HepG2 (cell line): ENCODE measurements at regions not wholly inside any gene's neighbourhood (a gene's known extent, or its start where the extent isn't known, plus 50 kb on each side); places are given as distances from the start of the nearest gene placed in this dataset.

Source experiments
- ATAC-seq: fragments of 200-7000 bp; cut with Tn5 transposase; 3 replicates; pipeline ENCODE4 v1.9.1; 2020; ENCODE audit warnings: mild to moderate bottlenecking, moderate library complexity
- BruUV-seq: library from RNA; stranded (reverse); fragments of 400-500 nt; replicated peaks from 2 replicates; lab custom pipeline; 2021; lab: Mats Ljungman, UMichigan
- CTCF ChIA-PET: fragments of 300-600 bp; formaldehyde crosslinking; extraction: SDS; loops from one replicate; lab custom pipeline; 2021; ENCODE audit warnings: low total read pairs, inconsistent platforms, low intra/inter-chr PET ratio; lab: Yijun Ruan, JAX
- POLR2A ChIA-PET: fragments of 350-600 bp; sonication (Branson Sonifier 250); formaldehyde crosslinking; loops from one replicate; lab custom pipeline; 2020; ENCODE audit warnings: antibody characterized with exemption, inconsistent platforms; lab: Yijun Ruan, JAX
- DNase-seq: peaks from one replicate; pipeline ENCODE4 v3.0.0-alpha.2; 2015; ENCODE audit warnings: low spot score
- FAIRE-seq: peaks from 3 replicates; lab custom pipeline; 2011; peaks lifted over from hg19 to GRCh38; lab: Jason Lieb, UNC
- H2AFZ ChIP-seq: one replicate; pipeline ENCODE4 v1.6.1; 2011; ENCODE audit warnings: low read length, inconsistent platforms
- H3K27ac ChIP-seq: fragments of 300-600 bp; 3 replicates; pipeline ENCODE4 v1.8.0; 2011; ENCODE audit warnings: mixed run types, mild to moderate bottlenecking, mixed read lengths, low read length, inconsistent platforms; ENCODE audit not compliant: insufficient read depth; ENCODE audit errors: extremely low read length
- H3K27me3 ChIP-seq, 2 experiments: fragments of 200-600 bp in 1 of 2; 2 replicates in 1 of 2; 3 replicates in 1 of 2; pipeline versions ENCODE4 v1.6.0 to v1.8.0; 2011; ENCODE audit warnings: low read length in 2 of 2, mild to moderate bottlenecking in 2 of 2, moderate library complexity in 2 of 2, inconsistent platforms in 1 of 2; ENCODE audit not compliant: insufficient read depth in 2 of 2, control insufficient read depth in 1 of 2
- H3K36me3 ChIP-seq, 2 experiments: fragments of 200-600 bp in 1 of 2; replicated peaks in 1 of 2; 2 replicates in 1 of 2; 3 replicates in 1 of 2; pipeline versions ENCODE4 v1.5.1 to v1.8.0; 2011; ENCODE audit warnings: low read length in 2 of 2, inconsistent platforms in 1 of 2; ENCODE audit not compliant: insufficient read depth in 2 of 2, control insufficient read depth in 1 of 2
- H3K4me1 ChIP-seq: 2 replicates; pipeline ENCODE4 v1.5.1; 2012; ENCODE audit warnings: low read length, inconsistent platforms; ENCODE audit not compliant: insufficient read depth
- H3K4me2 ChIP-seq: 2 replicates; pipeline ENCODE4 v1.6.0; 2011; ENCODE audit warnings: low read depth, low read length, inconsistent platforms
- H3K4me3 ChIP-seq, 3 experiments: fragments of 200-600 bp in 1 of 3; sonication (generic), shearing (Covaris generic) in 1 of 3; replicated peaks in 1 of 3; 2 replicates each; pipeline ENCODE4 v1.5.1; 2011 to 2016; ENCODE audit warnings: low read length in 3 of 3, inconsistent platforms in 2 of 3, low read depth in 2 of 3, mild to moderate bottlenecking in 2 of 3, control low read depth in 1 of 3, mixed read lengths in 1 of 3; ENCODE audit not compliant: insufficient read depth in 1 of 3
- H3K79me2 ChIP-seq: one replicate; pipeline ENCODE4 v1.6.1; 2011; ENCODE audit warnings: low read length, inconsistent platforms; ENCODE audit not compliant: insufficient read depth
- H3K9ac ChIP-seq: 2 replicates; pipeline ENCODE4 v1.6.0; 2011; ENCODE audit warnings: mild to moderate bottlenecking, low read depth, low read length, inconsistent platforms; ENCODE audit not compliant: insufficient read depth
- H3K9me3 ChIP-seq: 2 replicates; pipeline ENCODE4 v1.5.1; 2012; ENCODE audit warnings: mild to moderate bottlenecking, low read length
- H4K20me1 ChIP-seq: 2 replicates; pipeline ENCODE4 v1.6.0; 2011; ENCODE audit warnings: inconsistent platforms, mild to moderate bottlenecking, low read length, moderate library complexity; ENCODE audit not compliant: insufficient read depth
- BHLHE40 ChIP-seq: IDR thresholded peaks from 2 replicates; pipeline ENCODE4 v1.6.1; 2011; ENCODE audit warnings: low read length, improper control_type of control experiment
- ELF1 ChIP-seq: sonication (generic); formaldehyde crosslinking; IDR thresholded peaks from 2 replicates; pipeline ENCODE4 v1.4.0; 2020; ENCODE audit warnings: missing genetic modification reagents
- HNF1A ChIP-seq, 2 experiments: sonication (generic) in 1 of 2; formaldehyde crosslinking in 1 of 2; IDR thresholded peaks; 2 replicates each; pipeline versions ENCODE4 v1.4.0 to v1.6.1; 2016 to 2020; ENCODE audit warnings: borderline replicate concordance in 1 of 2, low read depth in 1 of 2, mild to moderate bottlenecking in 1 of 2, missing genetic modification reagents in 1 of 2
- KMT2A ChIP-seq: sonication (generic); formaldehyde crosslinking; IDR thresholded peaks from 2 replicates; pipeline ENCODE4 v1.4.0; 2020; ENCODE audit warnings: missing genetic modification reagents
- PTBP1 ChIP-seq: fragments of 200-400 bp; formaldehyde crosslinking; IDR thresholded peaks from 2 replicates; pipeline ENCODE4 v1.6.1; 2018; ENCODE audit warnings: low read length, low read depth; ENCODE audit not compliant: poor library complexity, severe bottlenecking
- RFXAP ChIP-seq: sonication (generic); formaldehyde crosslinking; IDR thresholded peaks from 2 replicates; pipeline ENCODE4 v1.4.0; 2020; ENCODE audit warnings: missing genetic modification reagents, borderline replicate concordance
- SIX4 ChIP-seq: sonication (generic); formaldehyde crosslinking; IDR thresholded peaks from 2 replicates; pipeline ENCODE4 v1.4.0; 2020; ENCODE audit warnings: missing genetic modification reagents
- ZNF17 ChIP-seq: sonication (generic); formaldehyde crosslinking; IDR thresholded peaks from 2 replicates; pipeline ENCODE4 v1.5.0; 2020; ENCODE audit warnings: mild to moderate bottlenecking, missing genetic modification reagents
- ZNF263 ChIP-seq: sonication (generic); formaldehyde crosslinking; IDR thresholded peaks from 2 replicates; pipeline ENCODE4 v1.4.0; 2020; ENCODE audit warnings: missing genetic modification reagents
- ZNF33B ChIP-seq: sonication (generic); formaldehyde crosslinking; IDR thresholded peaks from 2 replicates; pipeline ENCODE4 v1.5.1; 2020; ENCODE audit warnings: mild to moderate bottlenecking, missing genetic modification reagents
- ZNF550 ChIP-seq: sonication (generic); formaldehyde crosslinking; IDR thresholded peaks from 2 replicates; pipeline ENCODE4 v1.4.0; 2020; ENCODE audit warnings: mild to moderate bottlenecking, missing genetic modification reagents, borderline replicate concordance
- ZNF597 ChIP-seq: sonication (generic); formaldehyde crosslinking; IDR thresholded peaks from 2 replicates; pipeline ENCODE4 v1.5.0; 2020; ENCODE audit warnings: missing genetic modification reagents
- ZNF724P ChIP-seq: sonication (generic); formaldehyde crosslinking; IDR thresholded peaks from 2 replicates; pipeline ENCODE4 v1.8.0; 2022; ENCODE audit warnings: missing genetic modification reagents, borderline replicate concordance
- ZNF891 ChIP-seq: sonication (generic); formaldehyde crosslinking; IDR thresholded peaks from 2 replicates; pipeline ENCODE4 v1.5.0; 2020; ENCODE audit warnings: mild to moderate bottlenecking, missing genetic modification reagents
- WGBS: methylation state at CpG from one replicate; pipeline ENCODE4 v1.1.6; 2017; ENCODE audit warnings: low lambda C conversion rate; 5-methylcytosine and 5-hydroxymethylcytosine counted together
- in situ Hi-C: cut with HindIII; loops from 2 replicates; pipeline ENCODE4 v1.10.0; 2017; ENCODE audit warnings: low pct_unique_long_range_greater_than_20kb; ENCODE audit not compliant: extremely low pct_ligation_motif_present
- intact Hi-C: fragments of 100-400 bp; cut with micrococcal nuclease; formaldehyde crosslinking; loops from one replicate; pipeline ENCODE4 v1.10.0; 2022; ENCODE audit not compliant: unreplicated experiment
- TF ChIP-seq, protein P1 (sequence below): IDR thresholded peaks from 2 replicates; pipeline ENCODE4 v1.6.1; 2016; ENCODE audit warnings: low read depth
- TF ChIP-seq, protein P2 (sequence below): sonication (generic); formaldehyde crosslinking; IDR thresholded peaks from 2 replicates; pipeline ENCODE4 v1.4.0; 2020; ENCODE audit warnings: missing genetic modification reagents, borderline replicate concordance

DNA sequence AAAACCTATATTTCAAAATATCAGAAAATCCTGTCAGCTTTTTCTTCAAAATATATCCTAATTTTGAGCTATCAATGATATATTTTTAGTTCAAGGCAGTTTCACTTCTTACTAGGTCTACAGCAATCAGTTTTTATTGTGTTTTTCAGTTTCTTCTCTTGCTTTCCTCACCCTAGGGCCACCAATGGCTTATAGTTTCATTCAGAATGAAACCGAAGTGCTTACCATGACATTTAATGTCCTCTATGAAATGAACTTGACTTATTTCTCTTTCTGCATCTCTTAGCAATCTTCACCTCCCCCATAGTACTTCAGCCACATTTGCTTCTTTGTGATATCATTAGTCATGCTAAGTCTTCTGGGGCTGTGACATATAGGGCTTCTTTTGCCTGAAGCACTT lies 100.3 kb downstream of the ARL5B start:
- Histone ChIP-seq H3K4me2 (no peak overlapping the region), H3K9ac (no peak overlapping the region), H3K9me3 (no peaks in the 10 kb centered on the region), H4K20me1 (no peaks in the 10 kb centered on the region), H3K4me1 (no peaks in the 10 kb centered on the region), H3K36me3 (no peaks in the 10 kb centered on the region), H3K4me3 (no peak overlapping the region), H3K27me3 (no peaks in the 10 kb centered on the region), H3K27ac (no peak overlapping the region), H3K79me2 (no peaks in the 10 kb centered on the region), H2AFZ (no peak overlapping the region)
- FAIRE-seq (no peak), ATAC-seq (no peak), DNase-seq (no peak)
- intact Hi-C loops (no loop called here), in situ Hi-C loops (no loop called here)
- no TSS peak for BruUV-seq
- WGBS, result 18% methylated on average over 1 of the region's 1 CpG
- ChIA-PET POLR2A (no interaction called here), CTCF (no interaction called here)
- TF ChIP-seq KMT2A, result no peak
- no peak for TF ChIP-seq RFXAP
- no peak for TF ChIP-seq ZNF17 (CRISPR knock-in tag)
- TF ChIP-seq, protein P1, sequence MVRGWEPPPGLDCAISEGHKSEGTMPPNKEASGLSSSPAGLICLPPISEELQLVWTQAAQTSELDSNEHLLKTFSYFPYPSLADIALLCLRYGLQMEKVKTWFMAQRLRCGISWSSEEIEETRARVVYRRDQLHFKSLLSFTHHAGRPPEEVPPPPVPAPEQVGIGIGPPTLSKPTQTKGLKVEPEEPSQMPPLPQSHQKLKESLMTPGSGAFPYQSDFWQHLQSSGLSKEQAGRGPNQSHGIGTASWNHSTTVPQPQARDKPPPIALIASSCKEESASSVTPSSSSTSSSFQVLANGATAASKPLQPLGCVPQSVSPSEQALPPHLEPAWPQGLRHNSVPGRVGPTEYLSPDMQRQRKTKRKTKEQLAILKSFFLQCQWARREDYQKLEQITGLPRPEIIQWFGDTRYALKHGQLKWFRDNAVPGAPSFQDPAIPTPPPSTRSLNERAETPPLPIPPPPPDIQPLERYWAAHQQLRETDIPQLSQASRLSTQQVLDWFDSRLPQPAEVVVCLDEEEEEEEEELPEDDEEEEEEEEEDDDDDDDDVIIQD (CRISPR knock-in tag), result no peak
- TF ChIP-seq BHLHE40, result no peak
- no peak for TF ChIP-seq ZNF550 (CRISPR knock-in tag)
- no peak for TF ChIP-seq PTBP1
- no peak for TF ChIP-seq SIX4 (CRISPR knock-in tag)
- no peak for TF ChIP-seq ZNF597 (CRISPR knock-in tag)
- no peak for TF ChIP-seq ZNF33B (CRISPR knock-in tag)
- TF ChIP-seq ELF1 (CRISPR knock-in tag), result no peak
- no peak for TF ChIP-seq ZNF891 (CRISPR knock-in tag)
- TF ChIP-seq, protein P2, sequence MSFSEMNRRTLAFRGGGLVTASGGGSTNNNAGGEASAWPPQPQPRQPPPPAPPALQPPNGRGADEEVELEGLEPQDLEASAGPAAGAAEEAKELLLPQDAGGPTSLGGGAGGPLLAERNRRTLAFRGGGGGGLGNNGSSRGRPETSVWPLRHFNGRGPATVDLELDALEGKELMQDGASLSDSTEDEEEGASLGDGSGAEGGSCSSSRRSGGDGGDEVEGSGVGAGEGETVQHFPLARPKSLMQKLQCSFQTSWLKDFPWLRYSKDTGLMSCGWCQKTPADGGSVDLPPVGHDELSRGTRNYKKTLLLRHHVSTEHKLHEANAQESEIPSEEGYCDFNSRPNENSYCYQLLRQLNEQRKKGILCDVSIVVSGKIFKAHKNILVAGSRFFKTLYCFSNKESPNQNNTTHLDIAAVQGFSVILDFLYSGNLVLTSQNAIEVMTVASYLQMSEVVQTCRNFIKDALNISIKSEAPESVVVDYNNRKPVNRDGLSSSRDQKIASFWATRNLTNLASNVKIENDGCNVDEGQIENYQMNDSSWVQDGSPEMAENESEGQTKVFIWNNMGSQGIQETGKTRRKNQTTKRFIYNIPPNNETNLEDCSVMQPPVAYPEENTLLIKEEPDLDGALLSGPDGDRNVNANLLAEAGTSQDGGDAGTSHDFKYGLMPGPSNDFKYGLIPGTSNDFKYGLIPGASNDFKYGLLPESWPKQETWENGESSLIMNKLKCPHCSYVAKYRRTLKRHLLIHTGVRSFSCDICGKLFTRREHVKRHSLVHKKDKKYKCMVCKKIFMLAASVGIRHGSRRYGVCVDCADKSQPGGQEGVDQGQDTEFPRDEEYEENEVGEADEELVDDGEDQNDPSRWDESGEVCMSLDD (CRISPR knock-in tag), result no peak
- no peak for TF ChIP-seq ZNF724P (CRISPR knock-in tag)
- no peak for TF ChIP-seq ZNF263
- TF ChIP-seq HNF1A (IDR thresholded peaks at IDR 0.05; ENCODE audit: low read depth), result no peak
- no peak for TF ChIP-seq HNF1A (CRISPR knock-in tag; IDR thresholded peaks at IDR 0.05; ENCODE audit: borderline replicate concordance)
